Bronchial epithelial cell (primary cell): ENCODE measurements at regions not wholly inside any gene's neighbourhood (a gene's known extent, or its start where the extent isn't known, plus 50 kb on each side); places are given as distances from the start of the nearest gene placed in this dataset.

Experiments
- DNase-seq: peaks from one replicate; pipeline ENCODE4 v3.0.0-alpha.2; 2010; ENCODE audit warnings: low read depth
- FAIRE-seq: peaks from 2 replicates; lab custom pipeline; 2011; peaks lifted over from hg19 to GRCh38; lab: Jason Lieb, UNC
- H3K27me3 ChIP-seq: 2 replicates; pipeline ENCODE4 v1.5.1; 2011; ENCODE audit warnings: low read length; ENCODE audit not compliant: control insufficient read depth, insufficient read depth
- H3K36me3 ChIP-seq: 2 replicates; pipeline ENCODE4 v1.5.1; 2011; ENCODE audit warnings: low read length; ENCODE audit not compliant: control insufficient read depth, insufficient read depth
- H3K4me3 ChIP-seq: 2 replicates; pipeline ENCODE4 v1.5.1; 2011; ENCODE audit warnings: mild to moderate bottlenecking, low read depth, low read length, control low read depth
- CTCF ChIP-seq: IDR thresholded peaks from 2 replicates; pipeline ENCODE4 v1.5.1; 2011; ENCODE audit warnings: mild to moderate bottlenecking, moderate library complexity, low read length, control low read depth, inconsistent platforms; ENCODE audit not compliant: insufficient read depth, severe bottlenecking

- H3K4me3 ChIP-seq: no peak overlapping the region
- no peaks in the 10 kb centered on the region for H3K36me3 ChIP-seq
- FAIRE-seq (peak; percentile 36), DNase-seq (no peak)
- H3K27me3 ChIP-seq: no peaks in the 10 kb centered on the region
- TF ChIP-seq CTCF: no peak
Measured at GRCh38 chr2:187995556-187995955, 296.1 kb upstream of the GULP1 start.

- FAIRE-seq (peak; percentile 18), DNase-seq (no peak)
- no peak for TF ChIP-seq CTCF
- H3K4me3 ChIP-seq: no peak overlapping the region
- no peaks in the 10 kb centered on the region for H3K27me3 ChIP-seq
- no peaks in the 10 kb centered on the region for H3K36me3 ChIP-seq
Measured at GRCh38 chr2:187996630-187997029, 295.0 kb upstream of the GULP1 start.

GRCh38 chr2:188000189-188000588, 291.5 kb upstream of the GULP1 start:
- TF ChIP-seq CTCF: no peak
- Histone ChIP-seq H3K4me3 (no peak overlapping the region), H3K36me3 (no peaks in the 10 kb centered on the region), H3K27me3 (no peaks in the 10 kb centered on the region)
- DNase-seq (no peak), FAIRE-seq (no peak)

- FAIRE-seq (no peak), DNase-seq (no peak)
- no peak for TF ChIP-seq CTCF
- Histone ChIP-seq H3K4me3 (no peak overlapping the region), H3K27me3 (no peaks in the 10 kb centered on the region), H3K36me3 (no peaks in the 10 kb centered on the region)
Measured at GRCh38 chr2:188003800-188004199, 287.9 kb upstream of the GULP1 start.

GRCh38 chr2:188013767-188014166, 277.9 kb upstream of the GULP1 start:
- TF ChIP-seq CTCF: no peak
- FAIRE-seq (no peak), DNase-seq (no peak)
- Histone ChIP-seq H3K36me3 (no peaks in the 10 kb centered on the region), H3K4me3 (no peak overlapping the region), H3K27me3 (no peaks in the 10 kb centered on the region)

GRCh38 chr2:188016917-188017316, 274.8 kb upstream of the GULP1 start:
- no peak for TF ChIP-seq CTCF
- Histone ChIP-seq H3K27me3 (no peaks in the 10 kb centered on the region), H3K4me3 (no peak overlapping the region), H3K36me3 (no peaks in the 10 kb centered on the region)
- no peak for FAIRE-seq
- DNase-seq: no peak
